ENCODE measurements at regions not wholly inside any gene's neighbourhood (a gene's known extent, or its start where the extent isn't known, plus 50 kb on each side); places are given as distances from the start of the nearest gene placed in this dataset.

DNA sequence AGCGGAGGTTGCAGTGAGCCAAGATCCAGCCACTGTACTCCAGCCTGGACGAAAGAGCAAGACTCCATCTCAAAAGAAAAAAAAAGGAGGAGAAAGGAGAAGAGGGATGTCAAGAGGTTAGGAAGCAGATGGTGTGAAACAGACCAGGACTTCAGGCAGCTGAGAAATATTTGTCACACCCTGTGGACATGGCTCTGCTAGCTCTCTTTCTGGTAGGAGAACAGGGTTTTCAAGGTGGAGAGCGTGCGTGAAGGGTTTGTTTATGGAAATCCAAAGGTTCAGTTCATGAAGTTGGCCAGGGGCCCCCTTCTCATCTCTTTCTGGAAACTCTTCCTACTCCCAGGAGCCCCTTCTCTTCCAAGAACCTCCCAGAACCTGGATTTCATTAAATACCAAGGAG is 110.8 kb upstream of the GALNT17 start:
- H3K9me3 Mint-ChIP-seq (ENCODE audit: low read depth): no peaks in the 10 kb centered on the region
- DNase-seq (ENCODE audit: low spot score): no peak
- peaks cover 1% of the 10 kb centered on the region for H3K27me3 Mint-ChIP-seq (ENCODE audit: low read depth)
- H3K4me3 Mint-ChIP-seq (ENCODE audit: unreplicated experiment): no peak overlapping the region
- H3K36me3 Mint-ChIP-seq (ENCODE audit: low read depth): no peaks in the 10 kb centered on the region
- TF ChIP-seq, protein P1, sequence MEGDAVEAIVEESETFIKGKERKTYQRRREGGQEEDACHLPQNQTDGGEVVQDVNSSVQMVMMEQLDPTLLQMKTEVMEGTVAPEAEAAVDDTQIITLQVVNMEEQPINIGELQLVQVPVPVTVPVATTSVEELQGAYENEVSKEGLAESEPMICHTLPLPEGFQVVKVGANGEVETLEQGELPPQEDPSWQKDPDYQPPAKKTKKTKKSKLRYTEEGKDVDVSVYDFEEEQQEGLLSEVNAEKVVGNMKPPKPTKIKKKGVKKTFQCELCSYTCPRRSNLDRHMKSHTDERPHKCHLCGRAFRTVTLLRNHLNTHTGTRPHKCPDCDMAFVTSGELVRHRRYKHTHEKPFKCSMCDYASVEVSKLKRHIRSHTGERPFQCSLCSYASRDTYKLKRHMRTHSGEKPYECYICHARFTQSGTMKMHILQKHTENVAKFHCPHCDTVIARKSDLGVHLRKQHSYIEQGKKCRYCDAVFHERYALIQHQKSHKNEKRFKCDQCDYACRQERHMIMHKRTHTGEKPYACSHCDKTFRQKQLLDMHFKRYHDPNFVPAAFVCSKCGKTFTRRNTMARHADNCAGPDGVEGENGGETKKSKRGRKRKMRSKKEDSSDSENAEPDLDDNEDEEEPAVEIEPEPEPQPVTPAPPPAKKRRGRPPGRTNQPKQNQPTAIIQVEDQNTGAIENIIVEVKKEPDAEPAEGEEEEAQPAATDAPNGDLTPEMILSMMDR (IDR thresholded peaks at IDR 0.05): no peak
- peak overlapping the region; percentile 41 for H3K27ac Mint-ChIP-seq (ENCODE audit: unreplicated experiment)
- no peaks in the 10 kb centered on the region for H3K4me1 Mint-ChIP-seq (ENCODE audit: low read depth)

GRCh38 chr7:71026680-71027079 is 105.3 kb upstream of the GALNT17 start:
- Mint-ChIP-seq H3K4me3 (ENCODE audit: unreplicated experiment) (no peak overlapping the region), H3K9me3 (ENCODE audit: low read depth) (no peaks in the 10 kb centered on the region), H3K36me3 (ENCODE audit: low read depth) (no peaks in the 10 kb centered on the region), H3K4me1 (ENCODE audit: low read depth) (no peaks in the 10 kb centered on the region), H3K27ac (ENCODE audit: unreplicated experiment) (no peak overlapping the region), H3K27me3 (ENCODE audit: low read depth) (no peaks in the 10 kb centered on the region)
- TF ChIP-seq, protein P1 (IDR thresholded peaks at IDR 0.05): no peak
- DNase-seq (ENCODE audit: low spot score): no peak

GRCh38 chr7:71034243-71034642 is 97.7 kb upstream of the GALNT17 start:
- H3K4me1 Mint-ChIP-seq (ENCODE audit: low read depth): no peaks in the 10 kb centered on the region
- TF ChIP-seq, protein P1 (IDR thresholded peaks at IDR 0.05): no peak
- no peak overlapping the region for H3K27ac Mint-ChIP-seq (ENCODE audit: unreplicated experiment)
- H3K9me3 Mint-ChIP-seq (ENCODE audit: low read depth): peaks cover 10% of the 10 kb centered on the region
- no peak for DNase-seq (ENCODE audit: low spot score)
- no peaks in the 10 kb centered on the region for H3K36me3 Mint-ChIP-seq (ENCODE audit: low read depth)
- no peak overlapping the region for H3K4me3 Mint-ChIP-seq (ENCODE audit: unreplicated experiment)
- no peaks in the 10 kb centered on the region for H3K27me3 Mint-ChIP-seq (ENCODE audit: low read depth)

GRCh38 chr7:71042591-71042990 is 89.4 kb upstream of the GALNT17 start:
- DNase-seq (ENCODE audit: low spot score): no peak
- TF ChIP-seq, protein P1 (IDR thresholded peaks at IDR 0.05): no peak
- H3K27ac Mint-ChIP-seq (ENCODE audit: unreplicated experiment): no peak overlapping the region
- no peaks in the 10 kb centered on the region for H3K4me1 Mint-ChIP-seq (ENCODE audit: low read depth)
- H3K4me3 Mint-ChIP-seq (ENCODE audit: unreplicated experiment): no peak overlapping the region
- H3K36me3 Mint-ChIP-seq (ENCODE audit: low read depth): no peaks in the 10 kb centered on the region
- H3K9me3 Mint-ChIP-seq (ENCODE audit: low read depth): peaks cover 16% of the 10 kb centered on the region
- peaks cover 2% of the 10 kb centered on the region for H3K27me3 Mint-ChIP-seq (ENCODE audit: low read depth)

GRCh38 chr7:71050492-71050891 is 81.5 kb upstream of the GALNT17 start:
- H3K36me3 Mint-ChIP-seq (ENCODE audit: low read depth): peaks cover 1% of the 10 kb centered on the region
- TF ChIP-seq, protein P1 (IDR thresholded peaks at IDR 0.05): no peak
- no peaks in the 10 kb centered on the region for H3K27me3 Mint-ChIP-seq (ENCODE audit: low read depth)
- H3K4me1 Mint-ChIP-seq (ENCODE audit: low read depth): no peaks in the 10 kb centered on the region
- peaks cover 40% of the 10 kb centered on the region for H3K9me3 Mint-ChIP-seq (ENCODE audit: low read depth)
- no peak overlapping the region for H3K4me3 Mint-ChIP-seq (ENCODE audit: unreplicated experiment)
- no peak for DNase-seq (ENCODE audit: low spot score)
- H3K27ac Mint-ChIP-seq (ENCODE audit: unreplicated experiment): no peak overlapping the region
